Duodenal mucosa (tissue), 2 donors: ENCODE measurements at regions not wholly inside any gene's neighbourhood (a gene's known extent, or its start where the extent isn't known, plus 50 kb on each side); places are given as distances from the start of the nearest gene placed in this dataset.
"Not testable (repeated sequence)": the region's sequence is repeated elsewhere in the genome, so short reads cannot be mapped to it uniquely, and the experiment has no call there.

Experiments
- H3K27ac ChIP-seq: one replicate; pipeline ENCODE4 v1.7.0; 2013; ENCODE audit warnings: low read depth, low read length
- H3K27me3 ChIP-seq, 2 donors: one replicate each; pipeline ENCODE4 v1.7.0; 2013; ENCODE audit warnings: low read length in 2 of 2, control low read depth in 1 of 2; ENCODE audit not compliant: insufficient read depth in 2 of 2, control insufficient read depth in 1 of 2
- H3K36me3 ChIP-seq, 2 donors: one replicate each; pipeline ENCODE4 v1.7.0; 2013; ENCODE audit warnings: low read length in 2 of 2, control low read depth in 1 of 2; ENCODE audit not compliant: insufficient read depth in 2 of 2, control insufficient read depth in 1 of 2
- H3K4me1 ChIP-seq, 2 donors: one replicate each; pipeline ENCODE4 v1.7.0; 2013; ENCODE audit warnings: low read length in 2 of 2, control low read depth in 1 of 2; ENCODE audit not compliant: insufficient read depth in 2 of 2, control insufficient read depth in 1 of 2
- H3K4me3 ChIP-seq, 2 donors: one replicate each; pipeline ENCODE4 v1.7.0; 2013; ENCODE audit warnings: low read length in 2 of 2, low read depth in 1 of 2
- H3K9ac ChIP-seq, 2 donors: one replicate each; pipeline ENCODE4 v1.7.0; 2013; ENCODE audit warnings: low read length in 2 of 2, low read depth in 1 of 2
- H3K9me3 ChIP-seq, 2 donors: one replicate each; pipeline ENCODE4 v1.7.0; 2013; ENCODE audit warnings: low read length in 2 of 2, control low read depth in 1 of 2; ENCODE audit not compliant: control insufficient read depth in 1 of 2

DNA sequence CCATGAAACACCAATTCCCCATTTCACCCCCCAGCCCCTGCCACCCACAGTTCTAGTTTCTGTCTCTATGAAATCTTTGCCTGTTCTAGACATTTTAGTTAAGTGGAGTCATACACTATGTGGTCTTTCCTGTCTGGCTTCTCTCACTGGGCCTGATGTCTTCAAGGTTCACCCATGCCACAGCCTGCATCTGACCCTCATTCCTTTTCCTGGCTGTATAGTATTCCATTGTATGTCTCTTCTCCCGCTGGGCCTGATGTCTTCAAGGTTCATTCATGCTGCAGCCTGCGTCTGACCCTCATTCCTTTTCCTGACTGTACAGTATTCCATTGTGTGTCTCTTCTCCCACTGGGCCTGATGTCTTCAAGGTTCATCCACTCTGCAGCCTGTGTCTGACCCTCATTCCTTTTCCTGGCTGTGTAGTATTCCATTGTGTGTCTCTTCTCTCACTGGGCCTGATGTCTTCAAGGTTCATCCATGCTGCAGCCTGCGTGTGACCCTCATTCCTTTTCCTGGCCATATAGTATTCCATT, 191.7 kb downstream of the CRLF2 start:
- Histone ChIP-seq H3K9me3 (peaks cover 15 to 17% of the 10 kb centered on the region in 2 donors), H3K9ac (no peak overlapping the region), H3K4me3 (no peak overlapping the region), H3K27me3 (no peaks in the 10 kb centered on the region), H3K27ac (no peak overlapping the region), H3K36me3 (no peaks in the 10 kb centered on the region), H3K4me1 (no peaks in the 10 kb centered on the region)

DNA sequence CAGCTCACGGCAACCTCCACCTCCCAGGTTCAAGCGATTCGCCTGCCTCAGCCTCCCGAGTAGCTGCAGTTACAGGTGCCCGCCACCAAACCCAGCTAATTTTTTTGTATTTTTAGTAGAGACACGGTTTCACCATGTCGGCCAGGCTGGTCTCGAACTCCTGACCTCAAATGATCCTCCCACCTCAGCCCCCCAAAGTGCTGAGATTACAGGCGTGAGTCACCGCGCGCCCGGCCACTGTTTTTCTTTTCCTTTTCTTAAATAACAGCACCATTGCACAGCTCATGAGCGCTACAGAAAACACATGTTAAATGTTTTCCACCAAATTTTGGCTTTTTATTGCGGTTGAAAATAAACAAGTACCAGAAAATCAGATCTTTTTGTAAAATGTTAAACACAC, 195.5 kb downstream of the CRLF2 start:
- H3K27ac ChIP-seq, H3K4me1 ChIP-seq, H3K27me3 ChIP-seq, H3K4me3 ChIP-seq, H3K36me3 ChIP-seq, H3K9ac ChIP-seq: not testable (repeated sequence)
- H3K9me3 ChIP-seq = peaks cover 15 to 18% of the 10 kb centered on the region in 2 donors

GRCh38 chrX:1016281-1016680, 196.2 kb downstream of the CRLF2 start:
- not testable (repeated sequence) for H3K4me3 ChIP-seq

GRCh38 chrX:1012678-1013300, 199.7 kb downstream of the CRLF2 start:
- Histone ChIP-seq H3K9ac (no peak overlapping the region), H3K27me3 (no peaks in the 10 kb centered on the region), H3K27ac (no peak overlapping the region), H3K36me3 (no peaks in the 10 kb centered on the region), H3K9me3 (peaks cover 0 to 3% of the 10 kb centered on the region in 2 donors), H3K4me1 (no peaks in the 10 kb centered on the region), H3K4me3 (no peak overlapping the region)

More at GRCh38 chrX:1016281-1016680, 196.2 kb downstream of the CRLF2 start:
- H3K9me3 ChIP-seq = peaks cover 10 to 12% of the 10 kb centered on the region in 2 donors
- not testable (repeated sequence) for H3K36me3 ChIP-seq, H3K27me3 ChIP-seq, H3K27ac ChIP-seq, H3K9ac ChIP-seq, H3K4me1 ChIP-seq

GRCh38 chrX:1011691-1012283, 200.7 kb downstream of the CRLF2 start:
- Histone ChIP-seq H3K36me3 (no peaks in the 10 kb centered on the region), H3K27ac (no peak overlapping the region), H3K9me3 (peaks cover 0 to 3% of the 10 kb centered on the region in 2 donors), H3K9ac (no peak overlapping the region), H3K27me3 (no peaks in the 10 kb centered on the region), H3K4me3 (no peak overlapping the region), H3K4me1 (no peaks in the 10 kb centered on the region)

DNA sequence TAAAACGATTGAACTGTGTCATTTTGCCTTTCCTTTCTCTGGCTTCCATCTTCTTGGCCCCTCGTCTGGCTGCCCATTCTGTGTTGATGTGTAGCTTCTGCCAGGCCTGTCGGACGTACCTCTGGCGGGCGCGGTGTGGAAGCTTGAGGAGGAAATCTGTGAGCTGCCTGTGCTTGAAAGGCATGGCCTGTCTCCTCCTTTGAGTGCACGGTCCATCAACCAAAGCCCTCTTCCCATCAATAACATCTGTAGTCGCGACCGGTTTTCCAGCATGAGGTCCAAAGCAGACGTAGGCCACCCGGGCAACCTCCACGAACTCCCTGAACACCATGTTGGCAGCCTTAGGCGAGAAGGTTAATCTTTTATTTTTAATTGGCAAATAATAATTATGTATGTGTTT, 202.7 kb downstream of the CRLF2 start:
- Histone ChIP-seq H3K4me1 (no peaks in the 10 kb centered on the region), H3K9me3 (peaks cover 0 to 3% of the 10 kb centered on the region in 2 donors), H3K36me3 (no peaks in the 10 kb centered on the region), H3K9ac (no peak overlapping the region), H3K27ac (no peak overlapping the region), H3K4me3 (no peak overlapping the region), H3K27me3 (no peaks in the 10 kb centered on the region)

GRCh38 chrX:1006156-1006730, 206.2 kb downstream of the CRLF2 start:
- Histone ChIP-seq H3K9ac (no peak overlapping the region), H3K9me3 (no peaks in the 10 kb centered on the region), H3K27me3 (no peaks in the 10 kb centered on the region), H3K4me1 (no peaks in the 10 kb centered on the region), H3K36me3 (no peaks in the 10 kb centered on the region), H3K4me3 (no peak overlapping the region), H3K27ac (no peak overlapping the region)

DNA sequence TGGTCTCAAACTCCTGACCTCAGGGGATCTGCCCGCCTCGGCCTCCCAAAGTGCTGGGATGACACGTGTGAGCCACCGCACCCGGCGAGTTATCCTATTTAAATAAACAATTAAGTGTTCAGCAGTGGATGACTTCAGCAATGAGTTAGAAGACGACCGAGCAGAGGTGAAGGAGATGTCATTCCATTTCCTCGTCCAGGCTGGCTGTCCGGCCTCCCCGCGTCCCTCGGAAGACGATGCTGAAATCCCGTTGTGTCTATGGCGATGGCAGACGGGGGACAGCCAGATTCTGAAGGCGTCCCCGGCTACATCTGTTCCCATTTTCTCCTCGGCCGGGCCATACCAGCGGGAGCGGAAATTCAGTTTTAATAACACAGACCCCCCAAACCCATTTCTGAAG, 209.8 kb downstream of the CRLF2 start:
- Histone ChIP-seq H3K4me1 (no peaks in the 10 kb centered on the region), H3K27me3 (no peaks in the 10 kb centered on the region), H3K9ac (no peak overlapping the region), H3K36me3 (no peaks in the 10 kb centered on the region), H3K4me3 (no peak overlapping the region), H3K9me3 (no peaks in the 10 kb centered on the region), H3K27ac (no peak overlapping the region)

- no peak overlapping the region for H3K4me3 ChIP-seq
- H3K9ac ChIP-seq = no peak overlapping the region
- H3K27ac ChIP-seq = no peak overlapping the region
- no peaks in the 10 kb centered on the region for H3K36me3 ChIP-seq
- H3K9me3 ChIP-seq = peaks cover 7 to 8% of the 10 kb centered on the region in 2 donors
- H3K4me1 ChIP-seq = no peaks in the 10 kb centered on the region
- H3K27me3 ChIP-seq = no peaks in the 10 kb centered on the region
Measured at GRCh38 chrX:997631-998137, 214.8 kb downstream of the CRLF2 start.

DNA sequence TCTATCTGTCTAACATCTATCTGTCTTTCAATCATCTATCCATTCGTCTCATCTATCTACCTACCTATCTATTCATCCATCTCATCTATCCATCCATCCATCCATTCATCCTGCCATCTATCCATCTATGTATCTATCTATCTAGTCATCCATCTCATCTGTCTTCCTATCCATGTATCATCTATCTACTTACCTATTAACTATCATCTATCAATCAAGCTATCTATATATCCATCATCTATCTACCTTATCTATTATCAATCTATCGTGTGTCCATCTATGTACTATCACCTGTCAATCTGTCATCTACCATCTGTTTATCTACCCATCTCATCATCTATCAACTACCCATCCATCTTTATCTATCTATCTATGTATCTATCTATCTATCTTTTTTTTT, 217.7 kb downstream of the CRLF2 start:
- H3K9me3 ChIP-seq = peaks cover 12 to 14% of the 10 kb centered on the region in 2 donors
- H3K27me3 ChIP-seq = no peaks in the 10 kb centered on the region
- H3K27ac ChIP-seq = no peak overlapping the region
- H3K9ac ChIP-seq = no peak overlapping the region
- no peak overlapping the region for H3K4me3 ChIP-seq
- no peaks in the 10 kb centered on the region for H3K4me1 ChIP-seq
- H3K36me3 ChIP-seq = no peaks in the 10 kb centered on the region
